Epithelial cell of esophagus (primary cell): ENCODE measurements at regions not wholly inside any gene's neighbourhood (a gene's known extent, or its start where the extent isn't known, plus 50 kb on each side); places are given as distances from the start of the nearest gene placed in this dataset.

Experiments used
- DNase-seq: peaks from one replicate; pipeline ENCODE4 v3.0.0; 2010; ENCODE audit warnings: low read depth
- H3K4me3 ChIP-seq: 2 replicates; pipeline ENCODE4 v1.5.1; 2011; ENCODE audit warnings: mild to moderate bottlenecking, low read length, control low read depth
- TF ChIP-seq, protein P1 (sequence below): IDR thresholded peaks from 2 replicates; pipeline ENCODE4 v1.5.1; 2011; ENCODE audit warnings: low read depth, mild to moderate bottlenecking, low read length, control low read depth, inconsistent platforms; ENCODE audit not compliant: insufficient read depth; ENCODE audit errors: missing control alignments

DNA sequence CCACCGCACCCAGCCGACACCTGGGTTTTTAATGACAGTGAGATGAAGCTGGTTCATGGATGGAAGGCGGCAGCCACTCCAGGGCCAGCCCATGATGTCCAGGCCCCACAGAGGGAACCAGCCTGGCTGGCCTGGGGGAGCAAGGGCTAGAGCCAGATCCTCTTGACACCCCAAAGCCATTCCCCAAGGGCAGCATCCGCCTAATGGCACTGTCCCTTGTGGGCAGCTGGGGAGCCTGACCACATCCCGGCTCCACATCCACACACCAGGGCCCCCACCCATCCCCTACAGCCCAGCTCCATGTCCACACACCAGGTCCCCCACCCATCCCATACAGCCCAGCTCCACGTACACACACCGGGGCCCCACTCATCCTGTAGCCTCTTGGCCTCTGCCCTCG lies 53.3 kb upstream of the ACSF3 start:
- TF ChIP-seq, protein P1, sequence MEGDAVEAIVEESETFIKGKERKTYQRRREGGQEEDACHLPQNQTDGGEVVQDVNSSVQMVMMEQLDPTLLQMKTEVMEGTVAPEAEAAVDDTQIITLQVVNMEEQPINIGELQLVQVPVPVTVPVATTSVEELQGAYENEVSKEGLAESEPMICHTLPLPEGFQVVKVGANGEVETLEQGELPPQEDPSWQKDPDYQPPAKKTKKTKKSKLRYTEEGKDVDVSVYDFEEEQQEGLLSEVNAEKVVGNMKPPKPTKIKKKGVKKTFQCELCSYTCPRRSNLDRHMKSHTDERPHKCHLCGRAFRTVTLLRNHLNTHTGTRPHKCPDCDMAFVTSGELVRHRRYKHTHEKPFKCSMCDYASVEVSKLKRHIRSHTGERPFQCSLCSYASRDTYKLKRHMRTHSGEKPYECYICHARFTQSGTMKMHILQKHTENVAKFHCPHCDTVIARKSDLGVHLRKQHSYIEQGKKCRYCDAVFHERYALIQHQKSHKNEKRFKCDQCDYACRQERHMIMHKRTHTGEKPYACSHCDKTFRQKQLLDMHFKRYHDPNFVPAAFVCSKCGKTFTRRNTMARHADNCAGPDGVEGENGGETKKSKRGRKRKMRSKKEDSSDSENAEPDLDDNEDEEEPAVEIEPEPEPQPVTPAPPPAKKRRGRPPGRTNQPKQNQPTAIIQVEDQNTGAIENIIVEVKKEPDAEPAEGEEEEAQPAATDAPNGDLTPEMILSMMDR, result no peak

GRCh38 chr16:89040861-89041570 lies 52.6 kb upstream of the ACSF3 start:
- DNase-seq, result no peak
- no peak overlapping the region for H3K4me3 ChIP-seq

More for the DNA sequence above, 53.3 kb upstream of the ACSF3 start:
- no peak for DNase-seq
- no peak overlapping the region for H3K4me3 ChIP-seq

DNA sequence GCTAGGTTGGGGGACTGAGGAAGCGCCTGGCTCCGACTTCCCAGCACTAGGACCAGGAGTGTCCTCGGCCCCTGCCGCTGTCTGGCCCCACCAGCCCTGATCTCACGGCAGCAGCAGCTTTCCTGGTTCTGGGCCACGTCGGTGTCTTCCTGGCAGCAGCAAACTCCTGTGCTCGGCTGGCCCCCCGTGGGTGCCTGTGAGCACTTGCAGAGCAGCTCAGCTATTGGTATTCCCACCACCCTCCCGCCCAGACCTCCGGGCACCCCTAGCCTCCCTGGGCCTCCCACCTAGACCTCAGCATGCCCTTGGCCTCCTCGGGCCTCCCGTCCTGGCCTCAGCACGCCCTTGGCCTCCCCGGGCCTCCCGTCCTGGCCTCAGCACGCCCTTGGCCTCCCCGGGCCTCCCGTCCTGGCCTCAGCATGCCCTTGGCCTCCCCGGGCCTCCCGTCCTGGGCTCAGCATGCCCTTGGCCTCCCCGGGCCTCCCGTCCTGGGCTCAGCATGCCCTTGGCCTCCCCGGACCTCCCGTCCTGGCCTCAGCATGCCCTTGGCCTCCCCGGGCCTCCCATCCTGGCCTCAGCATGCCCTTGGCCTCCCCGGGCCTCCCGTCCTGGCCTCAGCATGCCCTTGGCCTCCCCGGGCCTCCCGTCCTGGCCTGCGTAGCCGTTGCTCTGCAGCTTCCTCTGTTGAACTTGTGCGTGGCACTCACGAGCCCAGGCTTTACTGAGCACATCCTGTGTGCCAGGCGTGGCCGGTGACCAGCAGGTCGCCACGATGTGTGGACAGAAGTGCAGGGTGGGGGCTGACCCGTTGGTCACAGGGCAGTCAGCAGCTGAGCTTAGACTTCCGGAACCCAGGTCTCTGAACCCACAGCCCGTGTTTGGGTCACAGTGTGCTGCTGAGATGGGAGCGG lies 51.8 kb upstream of the ACSF3 start:
- TF ChIP-seq, protein P1, result no peak
- H3K4me3 ChIP-seq, result no peak overlapping the region
- no peak for DNase-seq

More at GRCh38 chr16:89040861-89041570, 52.6 kb upstream of the ACSF3 start:
- TF ChIP-seq, protein P1, result no peak

- DNase-seq, result no peak
These were observed 50.7 kb upstream of the ACSF3 start for GRCh38 chr16:89042711-89043551.

DNA sequence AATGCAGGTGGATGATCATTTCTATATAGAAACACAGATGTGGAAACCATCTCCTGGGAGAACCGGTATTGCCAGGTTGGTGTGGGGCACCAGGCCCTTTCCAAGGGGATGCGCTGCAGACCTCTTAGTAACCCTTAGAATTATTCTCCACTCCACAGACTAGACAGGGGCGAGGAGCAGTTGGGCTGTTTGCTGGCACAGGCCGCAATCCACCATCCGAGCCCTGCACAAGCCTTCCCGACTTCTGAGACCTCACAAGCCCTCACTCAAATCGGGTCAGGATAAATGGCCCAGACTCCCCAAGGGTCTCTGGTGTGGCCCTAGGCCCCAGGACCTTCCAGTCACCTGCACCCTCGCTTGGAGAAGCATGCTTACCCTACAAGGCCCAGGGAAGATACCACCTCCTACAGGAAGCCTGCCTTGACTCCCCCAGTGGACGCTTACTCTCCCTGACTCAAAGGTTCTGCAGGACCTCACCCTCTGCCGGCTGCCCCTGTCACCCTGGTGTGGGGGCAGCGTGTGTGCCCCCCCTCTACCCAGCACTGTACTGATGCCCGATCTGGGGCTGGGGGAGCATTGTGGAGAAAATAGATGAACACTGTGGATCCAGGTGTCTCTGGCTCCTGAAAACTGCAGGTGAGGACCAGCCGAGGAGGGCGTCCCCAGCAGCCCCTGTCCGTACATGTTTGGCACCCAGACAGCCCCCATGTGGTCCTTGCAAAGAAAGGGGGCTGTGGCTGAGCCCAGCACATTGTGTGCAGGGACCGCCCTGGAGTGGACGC lies 49.8 kb upstream of the ACSF3 start:
- H3K4me3 ChIP-seq, result no peak overlapping the region
- DNase-seq, result no peak
- TF ChIP-seq, protein P1, result no peak

More at GRCh38 chr16:89042711-89043551, 50.7 kb upstream of the ACSF3 start:
- H3K4me3 ChIP-seq, result no peak overlapping the region
- TF ChIP-seq, protein P1, result no peak
